ENCODE measurements at regions not wholly inside any gene's neighbourhood (a gene's known extent, or its start where the extent isn't known, plus 50 kb on each side); places are given as distances from the start of the nearest gene placed in this dataset.

DNA sequence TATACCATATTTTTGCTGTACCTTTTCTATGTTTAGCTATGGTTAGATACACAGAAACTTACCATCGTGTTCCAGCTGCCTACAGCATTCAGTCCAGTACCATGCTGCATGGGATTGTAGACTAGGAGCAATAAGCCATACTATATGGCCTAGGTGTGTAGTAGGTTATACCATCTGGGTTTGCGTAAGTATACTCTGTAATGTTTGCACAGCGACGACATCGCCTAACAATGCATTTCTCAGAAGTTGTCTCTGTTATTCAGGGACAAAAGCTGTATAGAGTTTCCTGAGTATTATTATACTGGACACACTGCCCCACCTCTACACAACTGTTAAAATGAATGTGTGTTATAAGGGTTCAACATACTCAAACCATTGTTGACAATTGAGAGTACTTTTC is 93.8 kb upstream of the MKI67 start:
- no peak for TF ChIP-seq POLR2A (IDR thresholded peaks at IDR 0.05)
- TF ChIP-seq, protein P1, sequence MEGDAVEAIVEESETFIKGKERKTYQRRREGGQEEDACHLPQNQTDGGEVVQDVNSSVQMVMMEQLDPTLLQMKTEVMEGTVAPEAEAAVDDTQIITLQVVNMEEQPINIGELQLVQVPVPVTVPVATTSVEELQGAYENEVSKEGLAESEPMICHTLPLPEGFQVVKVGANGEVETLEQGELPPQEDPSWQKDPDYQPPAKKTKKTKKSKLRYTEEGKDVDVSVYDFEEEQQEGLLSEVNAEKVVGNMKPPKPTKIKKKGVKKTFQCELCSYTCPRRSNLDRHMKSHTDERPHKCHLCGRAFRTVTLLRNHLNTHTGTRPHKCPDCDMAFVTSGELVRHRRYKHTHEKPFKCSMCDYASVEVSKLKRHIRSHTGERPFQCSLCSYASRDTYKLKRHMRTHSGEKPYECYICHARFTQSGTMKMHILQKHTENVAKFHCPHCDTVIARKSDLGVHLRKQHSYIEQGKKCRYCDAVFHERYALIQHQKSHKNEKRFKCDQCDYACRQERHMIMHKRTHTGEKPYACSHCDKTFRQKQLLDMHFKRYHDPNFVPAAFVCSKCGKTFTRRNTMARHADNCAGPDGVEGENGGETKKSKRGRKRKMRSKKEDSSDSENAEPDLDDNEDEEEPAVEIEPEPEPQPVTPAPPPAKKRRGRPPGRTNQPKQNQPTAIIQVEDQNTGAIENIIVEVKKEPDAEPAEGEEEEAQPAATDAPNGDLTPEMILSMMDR (IDR thresholded peaks at IDR 0.05), result no peak
